ENCODE measurements at regions not wholly inside any gene's neighbourhood (a gene's known extent, or its start where the extent isn't known, plus 50 kb on each side); places are given as distances from the start of the nearest gene placed in this dataset.

DNA sequence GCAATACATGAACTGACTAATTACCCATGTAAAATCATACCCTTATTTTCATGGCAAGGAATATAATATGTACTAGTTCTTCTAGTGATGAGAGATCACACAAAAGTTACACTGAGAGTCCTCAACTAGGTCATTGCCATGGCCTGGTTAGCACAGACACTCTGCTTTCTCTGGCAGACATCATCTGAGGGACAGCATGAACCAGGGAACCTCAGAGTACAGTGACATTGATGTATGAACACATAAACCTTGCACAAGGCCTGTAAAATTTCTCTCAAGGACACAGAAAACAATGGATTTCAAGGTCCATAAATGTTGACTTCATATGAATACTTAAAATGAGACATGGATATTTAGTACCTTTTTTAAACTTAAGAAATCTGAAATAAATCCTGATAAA, 108.8 kb upstream of the MAGI3 start:
- Histone ChIP-seq H4K20me1 (replicated peaks in 1 of 2; ENCODE audit: control insufficient read depth in 1 of 2, insufficient read depth in 2 of 2, low read length in 2 of 2) (no peaks in the 10 kb centered on the region), H2BK5ac (ENCODE audit: low read depth, low read length) (no peak overlapping the region), H4K91ac (replicated peaks; ENCODE audit: insufficient read length, low read length) (no peak overlapping the region), H2BK120ac (replicated peaks; ENCODE audit: low read depth, low read length) (no peak overlapping the region), H3K4me3 (ENCODE audit: extremely low read depth in 1 of 4, insufficient read depth in 2 of 4, low read depth in 3 of 4, low read length in 4 of 4) (no peak overlapping the region), H3K4ac (replicated peaks; ENCODE audit: insufficient read length, low read depth, low read length) (no peak overlapping the region), H3K18ac (ENCODE audit: extremely low read depth, low read length) (no peak overlapping the region), H3K23me2 (ENCODE audit: low read depth, low read length) (no peaks in the 10 kb centered on the region), H2BK12ac (ENCODE audit: low read depth, low read length) (no peak overlapping the region), H3K27me3 (replicated peaks in 1 of 4; ENCODE audit: control insufficient read depth in 3 of 4, extremely low read depth in 1 of 4, insufficient read depth in 3 of 4, low read length in 3 of 4) (peaks cover 0 to 4% (median 0%) of the 10 kb centered on the region in 4 experiments; a peak in 2 of 7 replicates), H3K56ac (replicated peaks; ENCODE audit: insufficient read length, low read depth, low read length) (no peak overlapping the region), H3K23ac (ENCODE audit: insufficient read length) (no peak overlapping the region), H3K79me1 (ENCODE audit: low read depth, low read length) (no peaks in the 10 kb centered on the region), H3K4me1 (replicated peaks in 1 of 4; ENCODE audit: control insufficient read depth in 3 of 4, insufficient read depth in 4 of 4, low read length in 3 of 4) (peaks cover 0 to 2% (median 0%) of the 10 kb centered on the region in 4 experiments; a peak in 1 of 7 replicates), H3K14ac (ENCODE audit: insufficient read length) (no peak overlapping the region), H4K8ac (ENCODE audit: extremely low read depth, insufficient read depth, low read length) (no peak overlapping the region), H4K5ac (ENCODE audit: insufficient read length, low read depth, low read length) (no peak overlapping the region), H2BK15ac (ENCODE audit: low read length) (no peak overlapping the region), H3K9me3 (ENCODE audit: insufficient read depth in 2 of 2, low read depth in 1 of 2, low read length in 1 of 2) (no peaks in the 10 kb centered on the region), H3K79me2 (ENCODE audit: control insufficient read depth in 1 of 2, insufficient read depth in 2 of 2, low read length in 2 of 2) (no peaks in the 10 kb centered on the region), H2AFZ (ENCODE audit: low read length) (no peak overlapping the region), H3K27ac (ENCODE audit: low read depth, low read length) (no peak overlapping the region), H2BK20ac (ENCODE audit: low read length) (no peak overlapping the region), H2AK5ac (ENCODE audit: low read depth, low read length) (no peak overlapping the region), H3K36me3 (ENCODE audit: control insufficient read depth in 2 of 4, insufficient read depth in 4 of 4, low read length in 3 of 4) (no peaks in the 10 kb centered on the region), H3K4me2 (ENCODE audit: insufficient read depth in 1 of 2, low read depth in 2 of 2, low read length in 2 of 2) (no peak overlapping the region), H3K9ac (replicated peaks in 1 of 4; ENCODE audit: extremely low read depth in 1 of 4, low read depth in 3 of 4, low read length in 3 of 4) (no peak overlapping the region)
- FAIRE-seq (no peak), DNase-seq (ENCODE audit: low read depth in 1 of 2, low spot score in 2 of 2) (no peak)
- POLR2A ChIA-PET (ENCODE audit: partially characterized antibody) = no interaction called here
- CTCF ChIA-PET (ENCODE audit: partially characterized antibody) = no interaction called here
- TF ChIP-seq YY1 (IDR thresholded peaks at IDR 0.05; ENCODE audit: low read depth, low read length) (no peak), RAD21 (IDR thresholded peaks at IDR 0.05 in 1 of 2, conservative IDR thresholded peaks at IDR 0.05 in 1 of 2; ENCODE audit: low read depth in 2 of 2, low read length in 2 of 2) (no peak), BCL11A (IDR thresholded peaks at IDR 0.05; ENCODE audit: low read depth in 2 of 2, low read length in 2 of 2) (no peak), KDM1A (IDR thresholded peaks at IDR 0.05; ENCODE audit: borderline replicate concordance, low read length) (no peak), CREB1 (IDR thresholded peaks at IDR 0.05) (no peak), GABPA (IDR thresholded peaks at IDR 0.05; ENCODE audit: borderline replicate concordance, insufficient read depth, low read length) (no peak), ZNF274 (IDR thresholded peaks at IDR 0.05; ENCODE audit: borderline replicate concordance, extremely low read depth, low read length) (no peak), NRF1 (IDR thresholded peaks at IDR 0.05; ENCODE audit: low read depth, low read length) (no peak), SP2 (IDR thresholded peaks at IDR 0.05; ENCODE audit: low read length) (no peak), KDM4A (IDR thresholded peaks at IDR 0.05; ENCODE audit: low read depth, low read length, severe bottlenecking) (no peak), JUND (IDR thresholded peaks at IDR 0.05; ENCODE audit: low read length) (no peak), SAP30 (IDR thresholded peaks at IDR 0.05; ENCODE audit: insufficient read depth, insufficient replicate concordance, low read length) (no peak), RXRA (IDR thresholded peaks at IDR 0.05; ENCODE audit: insufficient read depth, low read depth, low read length) (no peak), POU5F1 (IDR thresholded peaks at IDR 0.05; ENCODE audit: low read depth, low read length) (no peak), SUZ12 (IDR thresholded peaks at IDR 0.05; ENCODE audit: low read length) (no peak), TEAD4 (IDR thresholded peaks at IDR 0.05; ENCODE audit: low read depth, low read length) (no peak)
- TF ChIP-seq, protein P1, sequence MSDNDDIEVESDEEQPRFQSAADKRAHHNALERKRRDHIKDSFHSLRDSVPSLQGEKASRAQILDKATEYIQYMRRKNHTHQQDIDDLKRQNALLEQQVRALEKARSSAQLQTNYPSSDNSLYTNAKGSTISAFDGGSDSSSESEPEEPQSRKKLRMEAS (IDR thresholded peaks at IDR 0.05) = no peak

Measured in H1 (cell line).